ENCODE measurements at regions not wholly inside any gene's neighbourhood (a gene's known extent, or its start where the extent isn't known, plus 50 kb on each side); places are given as distances from the start of the nearest gene placed in this dataset.

DNA sequence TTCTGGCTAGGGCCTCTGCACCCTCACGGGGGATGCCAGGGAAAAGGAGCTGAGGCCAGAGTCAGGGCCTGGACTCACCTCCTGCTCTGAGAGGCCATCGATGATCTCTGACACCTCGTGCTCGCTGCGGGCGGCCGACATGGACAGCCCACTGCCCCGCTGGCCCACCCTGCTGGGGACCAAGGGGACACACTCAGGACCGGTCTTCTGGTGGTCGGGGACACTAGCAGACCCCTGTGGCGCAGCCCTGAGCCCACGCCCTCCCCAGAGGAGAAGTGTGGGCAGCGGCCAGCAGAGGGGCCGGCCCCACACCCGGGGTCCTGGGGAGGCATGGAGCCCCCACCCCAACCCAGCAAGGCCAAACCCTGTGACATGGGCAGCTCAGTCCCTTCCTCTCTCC, 134.6 kb downstream of the RFLNA start:
- Mint-ChIP-seq H3K27me3 (no peaks in the 10 kb centered on the region), H3K27ac (no peak overlapping the region), H3K36me3 (ENCODE audit: low read depth) (peaks cover 19% of the 10 kb centered on the region), H3K9me3 (ENCODE audit: low read depth) (no peaks in the 10 kb centered on the region), H3K4me1 (no peaks in the 10 kb centered on the region), H3K4me3 (no peak overlapping the region)
- intact Hi-C loops (cut with DNase I, micrococcal nuclease), result no loop called here
- ChIA-PET CTCF (interaction anchor here (0.6 kb wide), 1 partner anchor 336 kb away, joined by 4 read pairs; no protein-coding TSS in a partner anchor), POLR2A (no interaction called here)
- DNase-seq (no peak), ATAC-seq (no peak)

DNA sequence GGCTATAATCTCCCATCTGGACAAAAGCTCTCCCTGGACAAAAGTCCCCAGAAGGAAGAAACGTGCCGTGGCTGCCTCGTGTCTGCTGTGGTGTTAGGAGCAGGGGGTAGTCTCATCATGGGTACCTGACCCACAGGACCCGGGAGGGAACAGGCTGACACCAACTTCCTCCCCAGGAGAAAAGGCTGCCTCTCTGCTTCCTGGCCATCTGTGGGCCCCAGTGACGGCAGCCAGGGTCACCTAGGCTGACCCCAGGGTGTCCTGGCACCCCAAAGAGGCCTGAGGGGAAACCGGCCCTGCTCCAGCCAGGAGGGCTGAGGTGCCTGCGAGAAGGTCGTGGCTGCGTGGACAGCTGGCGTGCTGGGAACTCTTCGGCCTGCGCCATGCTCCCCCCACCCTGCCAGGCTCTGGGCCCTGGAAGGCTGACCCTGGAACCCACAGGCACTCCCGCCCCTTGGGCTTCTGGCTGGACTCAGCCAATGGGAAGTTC, 133.9 kb downstream of the RFLNA start:
- no peaks in the 10 kb centered on the region for H3K27me3 Mint-ChIP-seq
- ATAC-seq, result no peak
- no peaks in the 10 kb centered on the region for H3K9me3 Mint-ChIP-seq (ENCODE audit: low read depth)
- intact Hi-C loops (cut with DNase I, micrococcal nuclease), result no loop called here
- no peak overlapping the region for H3K4me3 Mint-ChIP-seq
- ChIA-PET CTCF (no interaction called here), POLR2A (no interaction called here)
- peaks cover 25% of the 10 kb centered on the region for H3K36me3 Mint-ChIP-seq (ENCODE audit: low read depth)
- no peak for DNase-seq
- no peak overlapping the region for H3K27ac Mint-ChIP-seq
- H3K4me1 Mint-ChIP-seq, result no peaks in the 10 kb centered on the region

DNA sequence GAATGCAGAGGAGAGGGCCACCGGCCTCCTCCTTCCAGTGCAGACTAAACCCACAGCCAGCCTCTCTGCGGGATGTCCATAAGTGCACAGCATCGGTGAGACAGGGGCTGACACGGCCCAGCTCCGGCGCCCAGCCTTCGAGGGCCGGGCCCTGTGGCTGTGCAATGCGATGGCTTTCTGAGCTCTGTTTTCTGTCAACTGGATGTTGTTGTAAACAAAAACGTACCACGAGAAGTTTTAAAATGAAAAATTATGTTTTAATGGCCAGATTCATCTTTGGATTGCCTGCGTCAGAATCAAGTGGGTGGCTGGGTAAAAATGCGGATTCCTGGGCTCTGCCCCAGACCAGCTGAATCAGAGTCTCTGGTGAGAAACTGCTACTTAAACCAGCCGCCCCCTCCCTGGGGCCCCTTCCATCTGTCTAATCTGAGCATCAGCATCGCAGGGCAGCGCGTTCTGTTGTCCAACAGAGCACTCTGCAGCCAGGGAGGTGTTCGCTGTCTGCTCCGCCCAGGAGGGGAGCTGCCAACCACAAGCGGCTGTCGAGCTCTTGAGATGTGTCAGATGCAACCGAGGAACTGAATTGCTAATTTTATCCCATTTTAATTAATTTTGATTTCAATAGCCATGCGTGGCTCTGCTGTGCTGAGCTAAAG, 133.4 kb downstream of the RFLNA start:
- CTCF ChIA-PET, result interaction anchor here (0.6 kb wide), 1 partner anchor 223 kb away, joined by 3 read pairs; no protein-coding TSS in a partner anchor
- intact Hi-C loops (cut with DNase I, micrococcal nuclease), result no loop called here
- ATAC-seq (peak; percentile 37), DNase-seq (no peak)
- no peaks in the 10 kb centered on the region for H3K4me1 Mint-ChIP-seq
- peaks cover 25% of the 10 kb centered on the region for H3K36me3 Mint-ChIP-seq (ENCODE audit: low read depth)
- H3K4me3 Mint-ChIP-seq, result no peak overlapping the region
- POLR2A ChIA-PET, result no interaction called here
- no peaks in the 10 kb centered on the region for H3K27me3 Mint-ChIP-seq
- H3K9me3 Mint-ChIP-seq (ENCODE audit: low read depth), result no peaks in the 10 kb centered on the region
- H3K27ac Mint-ChIP-seq, result no peak overlapping the region

DNA sequence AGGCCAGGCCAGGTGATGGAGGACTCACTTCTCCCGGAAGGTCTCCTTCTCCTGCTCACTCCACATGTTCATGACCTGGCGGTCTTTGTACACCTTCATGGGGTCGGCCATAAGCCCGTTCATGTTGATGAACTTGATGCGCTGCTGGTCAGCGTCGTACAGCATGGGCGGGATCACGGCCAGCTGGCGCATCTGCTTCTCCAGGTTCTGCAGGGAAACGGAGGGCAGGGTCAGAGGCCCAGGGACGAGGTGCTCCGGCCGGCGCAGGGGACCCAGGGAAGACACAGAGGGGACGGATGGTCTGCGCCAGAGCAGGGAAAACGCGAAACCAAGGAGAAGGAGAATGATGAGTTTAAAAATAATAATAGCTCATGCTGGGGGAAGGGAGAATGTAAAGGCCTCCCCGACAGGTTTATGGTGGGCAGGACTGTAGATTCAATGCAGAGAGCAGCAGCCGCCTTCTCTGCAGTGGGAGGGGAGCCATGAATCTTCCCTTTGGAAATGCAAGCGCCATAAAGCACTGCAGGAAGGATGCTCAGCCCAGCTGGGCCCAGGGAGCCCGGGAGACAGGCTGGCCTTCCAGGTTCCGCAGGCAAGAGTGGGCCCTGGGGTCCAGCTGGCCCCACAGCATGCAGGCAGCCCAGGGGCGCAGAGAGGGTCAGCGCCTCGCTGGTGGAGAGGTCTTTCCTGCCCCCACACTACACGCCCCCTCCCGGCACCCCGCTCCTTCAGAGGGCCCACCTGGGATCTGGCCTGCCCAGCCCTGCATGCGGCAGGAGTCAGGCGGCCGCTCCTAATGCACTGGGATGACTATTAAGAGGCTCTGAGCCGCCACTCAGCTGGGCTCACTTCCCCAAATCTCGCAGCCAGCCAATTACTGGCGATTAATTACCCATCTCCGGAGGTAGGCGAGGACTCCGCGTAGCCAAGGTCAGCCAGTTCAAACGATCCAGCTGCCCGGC, 132.0 kb downstream of the RFLNA start:
- ATAC-seq (no peak), DNase-seq (no peak)
- Mint-ChIP-seq H3K4me1 (no peaks in the 10 kb centered on the region), H3K9me3 (ENCODE audit: low read depth) (no peaks in the 10 kb centered on the region), H3K4me3 (no peak overlapping the region), H3K27me3 (no peaks in the 10 kb centered on the region), H3K27ac (no peak overlapping the region), H3K36me3 (ENCODE audit: low read depth) (peaks cover 23% of the 10 kb centered on the region)
- ChIA-PET POLR2A (no interaction called here), CTCF (no interaction called here)
- intact Hi-C loops (cut with DNase I, micrococcal nuclease), result no loop called here

DNA sequence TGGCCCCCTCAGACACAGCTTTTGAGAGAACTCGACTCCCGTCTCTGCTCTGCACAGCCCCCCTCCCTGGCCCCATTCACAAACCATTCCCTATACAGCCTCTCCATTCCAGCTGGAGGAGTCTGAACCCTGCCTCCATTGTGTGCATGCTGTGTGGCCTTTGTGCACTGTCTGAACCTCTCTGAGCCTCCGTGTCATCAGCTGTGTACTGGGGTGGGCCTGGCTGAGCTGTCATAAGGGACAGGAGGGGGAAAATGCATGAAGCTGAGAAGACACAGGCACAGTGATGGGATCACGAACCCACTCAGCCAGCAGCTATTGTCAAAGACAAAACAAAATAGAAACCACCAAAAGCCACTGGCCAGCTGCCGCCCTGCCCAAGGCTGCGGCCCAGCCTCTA, 130.8 kb downstream of the RFLNA start:
- H3K4me1 Mint-ChIP-seq, result no peaks in the 10 kb centered on the region
- DNase-seq (no peak), ATAC-seq (no peak)
- H3K36me3 Mint-ChIP-seq (ENCODE audit: low read depth), result peaks cover 16% of the 10 kb centered on the region
- ChIA-PET CTCF (no interaction called here), POLR2A (no interaction called here)
- H3K27ac Mint-ChIP-seq, result no peak overlapping the region
- no peak overlapping the region for H3K4me3 Mint-ChIP-seq
- intact Hi-C loops (cut with DNase I, micrococcal nuclease), result no loop called here
- H3K9me3 Mint-ChIP-seq (ENCODE audit: low read depth), result no peaks in the 10 kb centered on the region
- no peaks in the 10 kb centered on the region for H3K27me3 Mint-ChIP-seq

DNA sequence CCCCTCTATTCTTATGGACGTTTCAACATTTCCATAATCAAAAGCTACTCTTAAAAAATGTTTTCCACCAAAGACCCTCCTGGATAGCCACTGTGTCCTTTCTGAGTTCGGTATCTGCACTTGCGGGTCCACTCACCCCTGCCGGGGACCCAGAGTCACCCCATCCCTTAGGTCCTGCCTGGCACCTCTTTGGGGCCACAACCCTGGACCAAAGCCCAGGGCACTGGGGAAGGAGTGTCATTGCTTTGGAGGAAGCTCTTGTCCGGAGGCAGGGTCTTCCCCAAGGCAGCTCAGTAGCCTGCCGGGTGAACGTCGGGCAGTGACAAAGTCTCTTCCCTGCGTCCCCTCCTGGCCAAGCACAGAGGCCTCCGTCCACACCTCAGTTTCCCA, 129.6 kb downstream of the RFLNA start:
- Mint-ChIP-seq H3K36me3 (ENCODE audit: low read depth) (peaks cover 22% of the 10 kb centered on the region), H3K4me1 (no peaks in the 10 kb centered on the region), H3K27me3 (no peaks in the 10 kb centered on the region), H3K9me3 (ENCODE audit: low read depth) (no peaks in the 10 kb centered on the region), H3K4me3 (no peak overlapping the region), H3K27ac (no peak overlapping the region)
- intact Hi-C loops (cut with DNase I, micrococcal nuclease), result no loop called here
- ATAC-seq (no peak), DNase-seq (no peak)
- POLR2A ChIA-PET, result no interaction called here
- CTCF ChIA-PET, result no interaction called here

DNA sequence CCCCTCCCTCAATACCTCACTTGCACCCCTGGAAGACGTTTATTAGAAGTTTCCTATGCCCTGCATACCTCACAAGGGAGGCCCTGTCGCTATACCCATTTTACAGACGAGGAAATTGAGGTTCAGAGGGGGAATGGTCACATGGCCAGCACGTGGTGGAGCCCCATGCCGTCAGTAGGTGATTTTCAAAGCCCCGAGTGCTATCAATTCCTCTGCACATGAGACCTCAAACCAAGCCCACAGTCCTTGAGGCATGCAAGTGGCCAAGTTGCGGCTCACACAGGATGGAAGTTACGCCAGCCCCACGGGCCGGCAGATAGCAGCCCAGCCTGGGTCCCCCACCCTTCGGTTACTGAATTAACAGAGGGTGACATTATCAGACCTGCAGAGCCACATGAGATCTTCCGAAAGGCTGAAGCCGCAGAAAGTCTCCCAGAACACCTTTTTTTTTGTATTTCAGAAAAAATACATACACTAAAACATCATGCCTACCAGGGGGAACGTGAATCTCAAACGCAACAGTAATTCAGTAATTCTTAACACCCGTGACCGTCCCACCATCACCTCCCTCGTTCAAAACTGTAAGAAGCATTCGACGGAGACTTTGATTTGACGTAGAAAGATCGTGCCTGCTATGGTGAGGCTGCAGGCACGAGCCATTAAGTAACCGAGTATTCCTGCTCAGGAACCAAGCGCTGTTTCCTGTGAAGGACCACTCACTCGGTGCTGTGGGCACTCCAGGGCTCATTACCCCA, 129.0 kb downstream of the RFLNA start:
- ATAC-seq (no peak), DNase-seq (no peak)
- ChIA-PET POLR2A (no interaction called here), CTCF (no interaction called here)
- no peaks in the 10 kb centered on the region for H3K27me3 Mint-ChIP-seq
- peaks cover 27% of the 10 kb centered on the region for H3K36me3 Mint-ChIP-seq (ENCODE audit: low read depth)
- H3K4me1 Mint-ChIP-seq, result no peaks in the 10 kb centered on the region
- no peak overlapping the region for H3K4me3 Mint-ChIP-seq
- H3K27ac Mint-ChIP-seq, result no peak overlapping the region
- H3K9me3 Mint-ChIP-seq (ENCODE audit: low read depth), result no peaks in the 10 kb centered on the region
- intact Hi-C loops (cut with DNase I, micrococcal nuclease), result no loop called here

DNA sequence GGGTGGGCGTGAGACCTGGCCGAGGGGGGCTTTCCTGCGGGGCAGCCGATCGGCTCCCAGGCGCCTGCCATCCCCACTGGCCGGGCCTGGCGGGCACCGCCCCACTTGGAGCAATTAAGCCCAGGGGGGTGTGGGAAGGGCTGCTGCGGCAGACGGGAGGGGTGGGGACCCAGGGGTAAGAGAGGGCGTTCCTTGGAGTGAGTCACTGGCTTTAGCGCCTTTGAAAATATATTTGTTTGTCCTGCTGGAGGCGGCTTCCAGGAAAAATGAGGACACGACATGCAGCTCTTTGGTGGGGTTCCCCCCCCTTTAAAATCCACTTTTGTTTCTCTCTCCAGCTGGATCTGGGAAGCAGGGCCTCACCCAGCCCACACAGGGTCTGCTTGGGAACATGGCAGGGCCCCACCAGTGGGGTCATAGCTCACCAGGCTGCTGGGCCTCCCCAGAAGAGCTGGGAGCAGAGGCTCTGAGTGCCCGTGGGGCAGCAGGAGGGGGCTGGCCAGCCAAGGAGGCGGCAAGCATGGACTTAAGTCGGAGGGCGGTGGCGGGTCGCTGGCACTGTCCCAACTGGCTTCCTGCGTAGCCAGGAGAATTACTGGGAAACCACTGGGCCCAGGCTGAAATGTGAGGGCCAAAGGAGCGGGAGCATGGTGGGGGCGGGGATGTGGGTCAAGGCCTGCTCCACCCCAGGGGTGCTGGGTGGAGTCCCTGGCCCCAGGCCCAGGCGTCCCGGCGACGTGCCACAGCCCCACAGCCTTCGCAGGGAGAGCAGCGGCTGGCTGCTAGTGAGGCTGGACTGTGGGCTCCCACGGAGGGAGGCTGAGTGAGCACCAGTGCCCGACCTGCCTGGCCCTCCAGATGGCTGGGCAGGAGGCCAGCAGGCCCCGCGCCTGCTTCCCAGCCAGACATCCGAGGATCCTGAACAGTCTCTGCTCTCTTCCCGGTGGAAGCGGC, 128.0 kb downstream of the RFLNA start:
- H3K36me3 Mint-ChIP-seq (ENCODE audit: low read depth), result peaks cover 30% of the 10 kb centered on the region
- intact Hi-C loops (cut with DNase I, micrococcal nuclease), result no loop called here
- no peak overlapping the region for H3K4me3 Mint-ChIP-seq
- H3K27me3 Mint-ChIP-seq, result no peaks in the 10 kb centered on the region
- POLR2A ChIA-PET, result no interaction called here
- no peaks in the 10 kb centered on the region for H3K9me3 Mint-ChIP-seq (ENCODE audit: low read depth)
- ATAC-seq (no peak), DNase-seq (no peak)
- CTCF ChIA-PET, result interaction anchor here (0.7 kb wide), 1 partner anchor 339 kb away, joined by 4 read pairs; no protein-coding TSS in a partner anchor
- no peaks in the 10 kb centered on the region for H3K4me1 Mint-ChIP-seq
- no peak overlapping the region for H3K27ac Mint-ChIP-seq

DNA sequence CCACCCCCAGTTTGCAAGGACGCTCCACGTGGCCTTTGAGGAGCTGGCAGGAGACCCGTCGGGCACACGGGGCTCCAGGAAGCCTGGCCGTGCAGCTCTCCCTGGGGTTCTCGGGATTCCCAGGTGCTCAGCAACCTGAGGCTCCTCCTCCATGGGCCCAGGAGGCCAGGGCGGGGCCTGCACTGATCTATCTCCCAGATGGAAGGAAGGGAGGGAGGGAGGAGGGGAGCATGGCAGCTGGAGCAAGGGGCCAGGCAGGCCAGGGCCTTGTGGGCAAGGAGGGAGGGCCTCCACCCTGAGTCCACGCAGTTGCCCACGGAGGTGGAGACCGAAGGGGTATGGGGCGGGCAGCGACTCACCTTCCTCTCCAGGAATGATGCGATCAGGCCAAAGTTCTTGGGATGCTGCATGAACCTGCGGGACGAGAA, 127.3 kb downstream of the RFLNA start:
- DNase-seq, result no peak
- Mint-ChIP-seq H3K4me1 (no peaks in the 10 kb centered on the region), H3K27ac (no peak overlapping the region), H3K4me3 (no peak overlapping the region), H3K9me3 (ENCODE audit: low read depth) (no peaks in the 10 kb centered on the region), H3K36me3 (ENCODE audit: low read depth) (peaks cover 33% of the 10 kb centered on the region), H3K27me3 (no peaks in the 10 kb centered on the region)
- intact Hi-C loops (cut with DNase I, micrococcal nuclease), result no loop called here
- ATAC-seq, result no peak
- ChIA-PET POLR2A (no interaction called here), CTCF (interaction anchor here (0.7 kb wide), 1 partner anchor 340 kb away, joined by 4 read pairs; no protein-coding TSS in a partner anchor)

DNA sequence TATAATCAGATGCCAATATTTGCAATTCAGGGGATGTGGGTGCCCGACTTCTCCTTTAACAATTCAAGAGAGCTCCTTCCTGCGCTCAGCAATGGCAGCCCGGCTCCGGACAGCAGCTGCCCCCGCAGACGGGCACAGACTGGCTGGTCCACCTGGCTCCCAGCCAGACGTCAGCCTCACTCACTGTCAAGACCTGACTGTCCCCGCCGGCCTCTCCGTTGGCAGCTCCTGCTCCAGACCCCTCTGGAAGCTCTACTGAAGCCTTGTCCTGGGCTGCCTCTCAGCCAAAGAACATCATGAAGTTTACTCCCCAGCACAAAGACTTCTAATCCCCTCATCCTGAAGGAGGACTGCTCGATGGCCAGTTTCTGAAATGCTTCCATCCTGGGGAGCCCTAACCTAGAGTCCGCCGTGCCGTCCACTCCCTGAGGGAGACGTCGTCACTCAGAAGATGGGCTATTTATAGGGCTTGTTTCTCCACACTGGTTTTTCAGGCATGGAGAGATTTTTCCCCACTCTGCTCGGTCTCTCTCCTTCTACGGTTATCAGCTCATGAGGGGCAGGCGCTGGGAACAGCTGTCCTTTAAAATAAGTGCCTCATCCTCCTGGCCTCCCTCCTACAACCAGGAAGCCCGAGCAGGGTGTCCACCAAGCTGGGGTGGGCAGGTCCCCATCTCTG, 126.2 kb downstream of the RFLNA start:
- intact Hi-C loops (cut with DNase I, micrococcal nuclease), result no loop called here
- Mint-ChIP-seq H3K9me3 (ENCODE audit: low read depth) (no peaks in the 10 kb centered on the region), H3K27ac (no peak overlapping the region), H3K4me3 (no peak overlapping the region), H3K27me3 (no peaks in the 10 kb centered on the region), H3K36me3 (ENCODE audit: low read depth) (peaks cover 31% of the 10 kb centered on the region), H3K4me1 (no peaks in the 10 kb centered on the region)
- ChIA-PET POLR2A (no interaction called here), CTCF (interaction anchor here (0.7 kb wide), 1 partner anchor 415 kb away, joined by 3 read pairs; no protein-coding TSS in a partner anchor)
- ATAC-seq, result no peak
- no peak for DNase-seq

Measured in activated CD4-positive, alpha-beta T cell treated with anti-CD3 and anti-CD28 coated beads for 36 hours (primary cell).